NCI-H146 treated with DMSO at 0.1 percent for 48 hours (cell line): ENCODE measurements at regions not wholly inside any gene's neighbourhood (a gene's known extent, or its start where the extent isn't known, plus 50 kb on each side); places are given as distances from the start of the nearest gene placed in this dataset.
"Not testable (repeated sequence)": the region's sequence is repeated elsewhere in the genome, so short reads cannot be mapped to it uniquely, and the experiment has no call there.

Experiments used
- DNase-seq: peaks from one replicate; lab custom pipeline; 2025; ENCODE audit not compliant: unreplicated experiment; lab: John Stamatoyannopoulos, UW

- not testable (repeated sequence) for DNase-seq
Observed at GRCh38 chrX:113154315-113154714, 313.7 kb upstream of the AMOT start.

GRCh38 chrX:113136836-113137235 lies 296.2 kb upstream of the AMOT start:
- no peak for DNase-seq

GRCh38 chrX:113133316-113133715 lies 292.7 kb upstream of the AMOT start:
- DNase-seq = no peak

GRCh38 chrX:113124693-113125092 lies 284.1 kb upstream of the AMOT start:
- DNase-seq = no peak

- DNase-seq = no peak
Observed at GRCh38 chrX:113075521-113075920, 234.9 kb upstream of the AMOT start.

- DNase-seq = no peak
Observed at GRCh38 chrX:113059714-113060113, 219.1 kb upstream of the AMOT start.

GRCh38 chrX:113058634-113059033 lies 218.0 kb upstream of the AMOT start:
- DNase-seq = no peak

- DNase-seq = no peak
Observed at GRCh38 chrX:113048896-113049295, 208.3 kb upstream of the AMOT start.

- no peak for DNase-seq
Observed at GRCh38 chrX:113048480-113048879, 207.8 kb upstream of the AMOT start.

- no peak for DNase-seq
Observed at GRCh38 chrX:113033966-113034680, 193.5 kb upstream of the AMOT start.

- no peak for DNase-seq
Observed at GRCh38 chrX:113019958-113020357, 179.3 kb upstream of the AMOT start.

GRCh38 chrX:113009837-113010236 lies 169.2 kb upstream of the AMOT start:
- DNase-seq = no peak

- no peak for DNase-seq
Observed at GRCh38 chrX:113009029-113009428, 168.4 kb upstream of the AMOT start.

GRCh38 chrX:113001836-113002235 lies 161.2 kb upstream of the AMOT start:
- DNase-seq = no peak

- DNase-seq = no peak
Observed at GRCh38 chrX:112997991-112998390, 157.4 kb upstream of the AMOT start.

GRCh38 chrX:112991801-112992200 lies 151.2 kb upstream of the AMOT start:
- no peak for DNase-seq

- no peak for DNase-seq
Observed at GRCh38 chrX:112979879-112980278, 139.2 kb upstream of the AMOT start.

- no peak for DNase-seq
Observed at GRCh38 chrX:112968351-112969133, 127.9 kb upstream of the AMOT start.

- no peak for DNase-seq
Observed at GRCh38 chrX:112967903-112968302, 127.3 kb upstream of the AMOT start.

GRCh38 chrX:112967341-112967740 lies 126.7 kb upstream of the AMOT start:
- DNase-seq = no peak

GRCh38 chrX:112961981-112962380 lies 121.3 kb upstream of the AMOT start:
- no peak for DNase-seq

- DNase-seq = no peak
Observed at GRCh38 chrX:112947981-112948615, 107.5 kb upstream of the AMOT start.
